Left lung (tissue), 4 donors: ENCODE measurements at regions not wholly inside any gene's neighbourhood (a gene's known extent, or its start where the extent isn't known, plus 50 kb on each side); places are given as distances from the start of the nearest gene placed in this dataset.
"Not testable (repeated sequence)": the region's sequence is repeated elsewhere in the genome, so short reads cannot be mapped to it uniquely, and the experiment has no call there.

Experiments
- ATAC-seq: fragments of 200-7000 bp; cut with Tn5 transposase; one replicate; pipeline ENCODE4 v1.9.1; 2020; ENCODE audit warnings: moderate library complexity
- DNase-seq, 4 donors: peaks; one replicate each; pipeline ENCODE4 v3.0.0-alpha.2; 2013 to 2020
- H3K27ac ChIP-seq, 2 donors: fragments of 200-600 bp; sonication (generic) in 1 of 2; one replicate each; pipeline versions ENCODE4 v1.5.0 to v1.8.0; 2020 to 2021
- H3K27me3 ChIP-seq, 2 donors: fragments of 200-600 bp; sonication (generic) in 1 of 2; one replicate each; pipeline versions ENCODE4 v1.5.0 to v1.8.0; 2020 to 2021
- H3K36me3 ChIP-seq, 2 donors: fragments of 200-600 bp; sonication (generic) in 1 of 2; one replicate each; pipeline versions ENCODE4 v1.5.0 to v1.8.0; 2020 to 2021
- H3K4me1 ChIP-seq, 2 donors: fragments of 200-600 bp; one replicate each; pipeline ENCODE4 v1.8.0; 2021
- H3K4me3 ChIP-seq, 2 donors: fragments of 200-600 bp; sonication (generic) in 1 of 2; one replicate each; pipeline versions ENCODE4 v1.5.0 to v1.8.0; 2020 to 2021; ENCODE audit warnings: mild to moderate bottlenecking in 1 of 2
- H3K9me3 ChIP-seq, 2 donors: fragments of 200-600 bp; sonication (generic) in 1 of 2; one replicate each; pipeline versions ENCODE4 v1.5.0 to v1.8.0; 2020 to 2021
- intact Hi-C, 2 donors: fragments of 100-400 bp; cut with DNase I; formaldehyde crosslinking; loops; one replicate each; pipeline versions ENCODE4 v1.11.2 to v1.14.2; 2022
- TF ChIP-seq, protein P1 (sequence below), 2 donors: fragments of 200-600 bp; sonication (generic) in 1 of 2; IDR thresholded peaks; one replicate each; pipeline versions ENCODE4 v1.5.0 to v1.8.0; 2021; ENCODE audit warnings: antibody characterized with exemption in 2 of 2
- donor health status: DM: no; HTN: yes; CAD: no.
- donor health status: DM: no; HTN: no; CAD: no.

DNA sequence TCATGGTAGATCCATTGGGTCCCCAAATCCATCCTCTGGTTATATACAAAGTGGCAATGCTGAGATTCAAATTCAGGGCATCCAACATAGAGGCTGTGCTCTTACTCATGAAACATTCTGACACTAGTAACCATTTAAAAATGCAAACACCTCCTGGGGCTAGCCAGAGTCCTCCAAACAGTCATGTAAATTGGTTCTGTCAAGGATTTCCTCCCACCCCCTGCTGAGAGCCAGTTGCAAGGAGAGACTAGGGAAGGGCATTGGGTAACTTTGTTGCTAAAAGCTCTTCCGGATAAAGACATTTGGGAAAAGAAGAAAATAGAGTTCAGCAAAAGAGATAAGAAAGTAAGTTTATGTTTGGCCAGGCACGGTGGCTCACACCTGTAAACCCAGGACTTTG is 58.3 kb downstream of the ART5 start:
- H3K36me3 ChIP-seq, H3K27ac ChIP-seq, H3K4me1 ChIP-seq, H3K9me3 ChIP-seq, H3K4me3 ChIP-seq, intact Hi-C loops, DNase-seq, ATAC-seq: not testable (repeated sequence)
- peaks cover 0 to 47% of the 10 kb centered on the region in 2 donors for H3K27me3 ChIP-seq

DNA sequence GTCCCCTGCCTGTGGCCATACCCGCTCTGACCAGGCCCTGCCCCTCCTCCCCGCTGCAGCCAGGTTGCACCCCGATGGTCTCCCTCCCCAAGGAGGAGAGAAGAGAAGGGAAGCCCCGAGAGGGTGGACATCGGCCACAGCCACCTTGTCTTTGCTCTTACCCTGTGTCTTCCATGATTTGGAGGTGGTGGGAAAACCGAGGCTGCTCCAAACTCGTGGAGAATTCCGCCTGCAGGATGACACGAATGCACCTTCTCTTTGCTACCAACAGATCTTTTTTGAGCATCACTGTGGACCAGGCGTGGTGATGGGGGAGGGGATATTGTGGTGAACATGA is 60.4 kb downstream of the ART5 start:
- H3K4me1 ChIP-seq, H3K9me3 ChIP-seq, H3K4me3 ChIP-seq, H3K27ac ChIP-seq, ATAC-seq, DNase-seq, intact Hi-C loops, H3K36me3 ChIP-seq: not testable (repeated sequence)
- H3K27me3 ChIP-seq = peaks cover 0 to 54% of the 10 kb centered on the region in 2 donors
- TF ChIP-seq, protein P1, sequence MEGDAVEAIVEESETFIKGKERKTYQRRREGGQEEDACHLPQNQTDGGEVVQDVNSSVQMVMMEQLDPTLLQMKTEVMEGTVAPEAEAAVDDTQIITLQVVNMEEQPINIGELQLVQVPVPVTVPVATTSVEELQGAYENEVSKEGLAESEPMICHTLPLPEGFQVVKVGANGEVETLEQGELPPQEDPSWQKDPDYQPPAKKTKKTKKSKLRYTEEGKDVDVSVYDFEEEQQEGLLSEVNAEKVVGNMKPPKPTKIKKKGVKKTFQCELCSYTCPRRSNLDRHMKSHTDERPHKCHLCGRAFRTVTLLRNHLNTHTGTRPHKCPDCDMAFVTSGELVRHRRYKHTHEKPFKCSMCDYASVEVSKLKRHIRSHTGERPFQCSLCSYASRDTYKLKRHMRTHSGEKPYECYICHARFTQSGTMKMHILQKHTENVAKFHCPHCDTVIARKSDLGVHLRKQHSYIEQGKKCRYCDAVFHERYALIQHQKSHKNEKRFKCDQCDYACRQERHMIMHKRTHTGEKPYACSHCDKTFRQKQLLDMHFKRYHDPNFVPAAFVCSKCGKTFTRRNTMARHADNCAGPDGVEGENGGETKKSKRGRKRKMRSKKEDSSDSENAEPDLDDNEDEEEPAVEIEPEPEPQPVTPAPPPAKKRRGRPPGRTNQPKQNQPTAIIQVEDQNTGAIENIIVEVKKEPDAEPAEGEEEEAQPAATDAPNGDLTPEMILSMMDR (IDR thresholded peaks at IDR 0.05) = peak in 1 of 2 donors; percentile 40

DNA sequence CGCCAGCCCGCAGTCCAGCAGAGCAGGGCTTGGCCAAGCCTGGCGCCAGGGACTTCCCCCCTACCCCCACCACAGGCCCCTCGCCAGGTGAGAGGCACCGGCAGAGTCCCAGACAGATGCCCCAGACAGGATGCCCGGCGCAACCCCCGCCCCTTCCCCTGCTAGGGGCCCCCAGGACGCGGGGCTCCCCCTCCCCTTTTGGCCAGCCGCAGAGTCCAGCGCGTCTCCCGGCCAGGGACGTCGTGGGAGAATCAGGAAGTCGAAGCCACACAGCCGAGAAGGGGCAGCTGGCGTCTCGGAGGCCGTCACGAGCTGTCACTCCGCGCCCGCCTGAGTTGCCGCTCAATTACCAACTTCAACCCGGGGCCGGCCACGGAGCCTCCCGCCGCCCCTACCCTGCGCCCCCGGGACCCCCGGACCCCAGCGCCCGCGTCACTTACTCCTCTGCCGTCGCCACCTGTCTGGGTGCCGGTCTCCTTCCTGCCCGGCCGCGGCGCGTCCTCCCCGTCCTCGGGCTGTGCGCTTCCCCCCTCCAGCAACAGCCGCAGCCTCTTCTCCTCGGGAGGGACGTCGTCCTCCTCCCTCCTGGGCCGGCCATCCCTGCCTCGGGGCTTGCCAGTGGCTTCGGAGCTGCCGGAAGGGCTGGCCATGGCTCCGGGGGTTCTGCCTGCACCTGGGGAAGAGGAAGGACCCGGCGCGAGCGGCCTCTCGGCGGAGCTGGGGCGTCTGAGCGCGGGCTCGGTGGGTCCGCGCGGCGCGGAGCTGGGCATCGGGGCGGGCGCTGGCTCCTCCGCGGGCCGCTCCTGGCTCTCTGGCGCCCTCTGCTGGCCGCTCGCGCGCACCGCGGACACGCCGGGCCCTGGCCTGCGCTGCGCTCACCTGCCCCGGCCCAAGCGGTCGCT is 61.1 kb downstream of the ART5 start:
- H3K4me1 ChIP-seq, intact Hi-C loops, H3K27ac ChIP-seq, H3K36me3 ChIP-seq, H3K9me3 ChIP-seq: not testable (repeated sequence)
- peak; percentile 16 to 95 (median 40) for DNase-seq
- TF ChIP-seq, protein P1 (IDR thresholded peaks at IDR 0.05) = peak; percentile 86 to 89
- peaks cover 0 to 54% of the 10 kb centered on the region in 2 donors for H3K27me3 ChIP-seq
- peak overlapping the region; percentile 11 to 34 for H3K4me3 ChIP-seq
- peak; percentile 50 for ATAC-seq

DNA sequence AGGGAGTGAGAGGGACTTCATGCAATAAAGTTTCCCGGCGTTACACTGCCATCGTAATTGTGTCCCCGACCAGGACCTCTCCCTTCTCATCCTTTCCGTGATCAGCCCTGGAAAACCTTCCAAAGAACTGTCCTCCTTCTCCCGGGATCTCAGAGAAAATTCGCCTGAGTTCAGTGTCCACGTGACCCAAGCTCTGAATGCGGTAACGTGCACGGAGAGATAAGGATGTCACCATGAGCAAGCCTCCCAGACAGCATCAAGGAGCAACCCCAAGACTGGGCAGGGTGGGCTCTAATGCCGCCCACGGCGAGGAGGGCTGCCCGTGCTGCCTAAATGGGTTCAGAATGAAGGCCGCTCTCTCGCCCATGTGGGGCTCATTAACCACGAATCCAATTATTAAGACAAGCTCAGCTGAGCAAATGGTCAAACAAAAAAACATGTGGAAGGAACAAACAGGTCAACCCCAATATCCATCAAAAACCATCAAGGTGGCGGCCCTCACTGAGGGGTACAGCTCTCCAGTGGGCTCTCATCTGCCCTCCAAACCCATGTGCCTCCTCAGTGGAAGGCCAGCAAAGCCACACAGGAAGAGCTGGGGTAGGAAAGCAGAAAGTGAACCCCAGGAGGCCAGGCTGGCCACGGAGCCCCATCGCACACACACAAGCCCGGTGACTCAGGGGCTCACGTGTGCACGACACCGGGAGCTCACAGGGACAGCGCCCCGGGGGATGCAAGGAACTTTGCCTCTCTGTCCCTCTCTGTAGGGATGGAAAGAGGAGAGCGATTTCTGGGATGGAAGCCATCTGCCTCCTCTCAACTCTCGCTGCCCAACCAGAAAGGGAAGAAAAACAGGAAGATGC is 62.0 kb downstream of the ART5 start:
- H3K27ac ChIP-seq, ATAC-seq, H3K4me1 ChIP-seq, intact Hi-C loops, H3K9me3 ChIP-seq, DNase-seq, H3K36me3 ChIP-seq: not testable (repeated sequence)
- Histone ChIP-seq H3K4me3 (peak overlapping the region in 1 of 2 donors; percentile 11), H3K27me3 (peaks cover 0 to 51% of the 10 kb centered on the region in 2 donors)

DNA sequence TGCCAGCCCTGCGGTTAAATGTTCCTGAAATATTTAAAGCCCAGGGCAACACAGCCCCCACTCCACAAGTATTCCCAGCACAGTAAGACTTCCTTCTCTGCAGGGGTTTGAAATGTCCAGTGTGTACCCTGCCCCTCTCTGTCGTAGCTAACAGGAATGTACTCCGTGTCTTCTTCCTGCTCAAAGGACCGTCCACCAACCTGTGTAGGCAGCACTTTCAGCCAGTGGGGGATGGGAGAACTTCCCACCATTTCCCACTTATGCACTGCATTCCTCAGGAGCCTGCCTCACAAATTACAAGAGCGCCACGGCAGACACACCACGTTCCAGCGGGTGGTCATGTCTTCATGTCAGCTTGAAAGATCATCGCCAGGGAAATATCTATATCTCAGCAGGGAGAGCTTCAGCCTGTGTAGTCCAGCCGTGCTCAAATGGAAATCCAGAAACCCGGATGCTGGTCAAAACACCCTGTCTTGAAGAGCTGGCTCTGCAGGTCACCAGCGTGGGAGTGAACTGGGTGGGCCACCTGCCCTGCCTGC is 65.7 kb downstream of the ART5 start:
- H3K4me1 ChIP-seq, intact Hi-C loops, H3K27ac ChIP-seq, DNase-seq, H3K36me3 ChIP-seq, H3K4me3 ChIP-seq, ATAC-seq, H3K9me3 ChIP-seq: not testable (repeated sequence)
- peaks cover 0 to 31% of the 10 kb centered on the region in 2 donors for H3K27me3 ChIP-seq

DNA sequence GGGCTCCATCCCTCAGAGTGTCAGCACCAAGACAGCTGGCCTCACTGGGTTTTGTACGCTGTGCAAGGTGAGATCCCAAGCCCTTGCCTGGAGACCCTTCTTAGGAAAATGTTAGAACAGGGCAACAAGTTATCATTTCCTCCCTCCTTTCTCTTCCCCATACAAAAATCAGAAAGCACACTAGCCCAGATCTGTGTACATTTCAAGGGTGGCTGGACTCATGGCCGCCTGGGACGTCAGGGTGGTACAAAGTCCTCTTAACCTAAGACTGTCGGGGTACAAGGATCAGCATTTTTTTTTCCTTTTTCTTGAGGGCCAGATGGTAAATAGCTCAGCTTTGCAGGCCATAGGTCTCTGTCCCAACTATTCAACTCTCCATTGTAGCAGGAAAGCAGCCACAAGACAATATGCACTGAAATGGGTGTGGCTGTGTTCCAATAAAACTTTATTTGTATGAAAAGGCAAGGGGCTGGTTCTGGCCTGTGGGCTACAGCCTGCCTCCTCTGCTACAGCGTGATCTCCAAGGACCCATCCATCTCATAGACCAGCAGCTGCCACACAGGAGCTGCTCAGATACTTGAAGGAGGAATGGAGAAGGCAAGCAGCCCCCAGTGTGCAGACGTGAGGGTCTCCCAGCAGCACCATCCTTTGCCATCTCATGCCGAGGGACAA is 68.7 kb downstream of the ART5 start:
- DNase-seq, H3K36me3 ChIP-seq, H3K4me1 ChIP-seq, intact Hi-C loops, H3K27ac ChIP-seq, H3K27me3 ChIP-seq, ATAC-seq, H3K9me3 ChIP-seq, H3K4me3 ChIP-seq: not testable (repeated sequence)

DNA sequence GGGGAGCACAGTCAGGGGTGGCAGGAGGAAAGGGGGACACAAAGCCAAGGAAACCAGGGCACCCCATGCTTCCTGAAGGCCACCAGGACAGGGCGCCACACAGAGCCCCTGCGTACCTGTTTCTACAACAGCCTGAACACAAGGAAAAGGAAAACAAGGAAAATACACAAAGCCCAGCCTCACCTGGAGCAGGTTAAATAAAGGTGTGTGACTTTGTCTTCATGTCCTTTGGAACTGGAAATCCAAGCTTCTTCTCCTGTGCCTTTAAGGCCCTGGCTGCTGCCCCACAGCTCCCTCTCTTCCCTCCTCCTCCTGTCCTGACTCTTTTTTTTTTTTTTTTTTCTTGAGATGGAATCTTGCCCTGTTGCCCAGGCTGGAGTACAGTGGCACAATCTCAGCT is 70.0 kb downstream of the ART5 start:
- H3K27ac ChIP-seq, H3K4me3 ChIP-seq, DNase-seq, H3K27me3 ChIP-seq, intact Hi-C loops, H3K9me3 ChIP-seq, H3K36me3 ChIP-seq, ATAC-seq, H3K4me1 ChIP-seq: not testable (repeated sequence)

DNA sequence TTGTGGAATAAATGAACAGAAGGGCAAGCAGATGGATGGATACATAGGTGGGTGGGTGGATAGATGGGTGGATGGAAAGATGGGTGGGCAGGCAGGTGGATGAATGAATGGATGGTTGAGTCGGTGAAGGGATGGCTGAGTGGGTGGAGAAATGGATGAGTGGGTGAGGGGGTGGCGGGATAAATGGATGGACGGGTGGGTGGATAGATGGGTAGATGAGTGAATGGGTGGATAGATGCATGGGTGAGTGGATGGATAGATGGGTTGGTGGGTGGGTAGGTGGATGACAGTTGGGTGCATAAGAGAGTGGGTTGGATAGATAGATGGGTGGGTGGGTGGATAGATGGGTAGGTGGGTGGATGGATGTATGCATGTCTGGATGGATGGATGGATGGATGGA is 76.0 kb downstream of the ART5 start:
- H3K36me3 ChIP-seq, ATAC-seq, H3K4me3 ChIP-seq, DNase-seq, H3K27ac ChIP-seq, intact Hi-C loops, H3K27me3 ChIP-seq, H3K9me3 ChIP-seq, H3K4me1 ChIP-seq: not testable (repeated sequence)

DNA sequence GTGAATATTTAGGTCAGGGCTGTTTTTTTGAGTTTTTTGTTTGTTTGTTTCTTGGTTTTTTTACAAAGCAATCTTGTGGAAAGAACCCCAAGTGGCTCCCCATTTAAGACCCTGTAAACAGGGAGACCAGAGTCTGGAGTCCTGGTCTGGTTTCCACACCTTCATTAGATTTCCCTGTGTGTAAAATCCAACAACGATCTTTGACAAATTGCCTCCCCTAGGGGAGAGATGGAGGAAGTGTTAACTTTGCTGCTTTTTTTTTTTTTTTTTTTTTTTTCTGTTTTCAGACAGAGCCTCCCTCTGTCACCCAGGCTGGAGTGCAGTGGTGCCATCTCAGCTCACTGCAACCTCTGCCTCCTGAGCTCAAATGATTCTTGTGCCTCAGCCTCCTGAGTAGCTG is 77.4 kb downstream of the ART5 start:
- H3K27me3 ChIP-seq, intact Hi-C loops, H3K4me3 ChIP-seq, H3K4me1 ChIP-seq, ATAC-seq, H3K9me3 ChIP-seq, H3K36me3 ChIP-seq, DNase-seq, H3K27ac ChIP-seq: not testable (repeated sequence)

DNA sequence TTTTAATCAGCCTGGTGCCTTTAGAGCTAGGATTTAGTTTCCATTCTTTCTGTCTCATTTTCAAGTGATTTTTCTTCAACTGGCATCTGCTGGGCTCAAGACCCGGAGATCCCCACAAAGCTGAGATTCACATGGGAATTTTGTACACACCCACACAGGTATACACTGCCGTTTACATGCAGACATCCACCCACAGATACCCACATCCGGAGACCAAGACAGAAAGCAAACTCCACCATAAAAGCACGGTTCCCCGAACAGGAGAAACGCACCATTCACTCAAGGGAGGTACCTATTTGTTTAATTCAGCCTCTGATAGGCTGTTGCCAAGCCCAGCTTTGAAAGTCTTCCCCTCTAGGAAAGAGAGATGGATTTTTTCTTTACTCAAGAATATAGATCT is 87.2 kb downstream of the ART5 start:
- H3K4me1 ChIP-seq, ATAC-seq, H3K27me3 ChIP-seq, DNase-seq, H3K36me3 ChIP-seq, intact Hi-C loops, H3K27ac ChIP-seq, H3K9me3 ChIP-seq, H3K4me3 ChIP-seq: not testable (repeated sequence)
